Activated CD4-positive, alpha-beta T cell treated with anti-CD3 and anti-CD28 coated beads for 36 hours (primary cell): ENCODE measurements at regions not wholly inside any gene's neighbourhood (a gene's known extent, or its start where the extent isn't known, plus 50 kb on each side); places are given as distances from the start of the nearest gene placed in this dataset.

Experiments used
- ATAC-seq: fragments of 200-7000 bp; cut with Tn5 transposase; one replicate; pipeline ENCODE4 v1.10.0; 2021; ENCODE audit warnings: mild to moderate bottlenecking, moderate library complexity
- CTCF ChIA-PET: fragments of 350-600 bp; sonication (Branson Sonifier 250); formaldehyde crosslinking; loops from one replicate; lab custom pipeline; 2021; ENCODE audit warnings: antibody characterized with exemption; lab: Charles Lee
- POLR2A ChIA-PET: fragments of 350-600 bp; sonication (Branson Sonifier 250); formaldehyde crosslinking; loops from one replicate; lab custom pipeline; 2021; ENCODE audit warnings: antibody characterized with exemption, inconsistent platforms; lab: Charles Lee
- DNase-seq: peaks from one replicate; pipeline ENCODE4 v3.0.0-alpha.2; 2020
- H3K27ac Mint-ChIP-seq: one replicate; pipeline ENCODE4 v1.8.0; 2021; ENCODE audit warnings: mixed read lengths
- H3K27me3 Mint-ChIP-seq: one replicate; pipeline ENCODE4 v1.8.0; 2021; ENCODE audit warnings: mixed read lengths
- H3K36me3 Mint-ChIP-seq: one replicate; pipeline ENCODE4 v1.8.0; 2021; ENCODE audit warnings: low read depth, mixed read lengths
- H3K4me1 Mint-ChIP-seq: one replicate; pipeline ENCODE4 v1.8.0; 2021; ENCODE audit warnings: mixed read lengths
- H3K4me3 Mint-ChIP-seq: one replicate; pipeline ENCODE4 v1.8.0; 2021; ENCODE audit warnings: mild to moderate bottlenecking, moderate library complexity, mixed read lengths
- H3K9me3 Mint-ChIP-seq: one replicate; pipeline ENCODE4 v1.8.0; 2021; ENCODE audit warnings: low read depth, mixed read lengths
- intact Hi-C, 2 experiments: fragments of 100-400 bp; cut with DNase I in 1 of 2; cut with micrococcal nuclease in 1 of 2; formaldehyde crosslinking; loops; one replicate each; pipeline versions ENCODE4 v1.14.2 to v1.15.1; 2022 to 2024; cut with DNase I, micrococcal nuclease

DNA sequence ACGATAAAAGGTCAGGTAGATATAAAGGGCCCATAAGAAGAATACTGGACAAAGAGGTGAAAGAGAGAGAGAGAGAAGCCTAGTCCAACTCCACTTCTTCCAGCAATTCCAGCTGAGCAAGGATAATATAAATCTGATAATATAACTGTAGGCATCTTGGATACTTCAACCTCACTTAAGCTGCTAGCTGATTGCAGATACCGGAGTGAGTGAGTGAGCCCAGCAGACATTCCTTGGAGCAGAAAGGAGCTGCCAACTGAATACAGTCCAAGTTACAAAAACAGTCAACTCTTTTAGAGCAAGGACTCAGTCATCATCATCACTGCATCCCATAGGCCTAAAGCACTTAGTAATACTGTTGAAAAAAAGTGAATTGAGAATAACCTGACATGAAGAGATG, 387.6 kb downstream of the SLITRK6 start:
- H3K4me1 Mint-ChIP-seq: no peaks in the 10 kb centered on the region
- DNase-seq (no peak), ATAC-seq (no peak)
- no peak overlapping the region for H3K27ac Mint-ChIP-seq
- H3K27me3 Mint-ChIP-seq: no peaks in the 10 kb centered on the region
- ChIA-PET CTCF (no interaction called here), POLR2A (no interaction called here)
- intact Hi-C loops: no loop called here
- H3K4me3 Mint-ChIP-seq: no peak overlapping the region
- no peaks in the 10 kb centered on the region for H3K9me3 Mint-ChIP-seq
- H3K36me3 Mint-ChIP-seq: no peaks in the 10 kb centered on the region

GRCh38 chr13:85408415-85408814, 390.8 kb downstream of the SLITRK6 start:
- DNase-seq: no peak
- Mint-ChIP-seq H3K27me3 (no peaks in the 10 kb centered on the region), H3K36me3 (no peaks in the 10 kb centered on the region), H3K27ac (no peak overlapping the region), H3K9me3 (peaks cover 2% of the 10 kb centered on the region), H3K4me1 (no peaks in the 10 kb centered on the region), H3K4me3 (no peak overlapping the region)
- ChIA-PET CTCF (no interaction called here), POLR2A (no interaction called here)
- intact Hi-C loops: no loop called here
- ATAC-seq: no peak

DNA sequence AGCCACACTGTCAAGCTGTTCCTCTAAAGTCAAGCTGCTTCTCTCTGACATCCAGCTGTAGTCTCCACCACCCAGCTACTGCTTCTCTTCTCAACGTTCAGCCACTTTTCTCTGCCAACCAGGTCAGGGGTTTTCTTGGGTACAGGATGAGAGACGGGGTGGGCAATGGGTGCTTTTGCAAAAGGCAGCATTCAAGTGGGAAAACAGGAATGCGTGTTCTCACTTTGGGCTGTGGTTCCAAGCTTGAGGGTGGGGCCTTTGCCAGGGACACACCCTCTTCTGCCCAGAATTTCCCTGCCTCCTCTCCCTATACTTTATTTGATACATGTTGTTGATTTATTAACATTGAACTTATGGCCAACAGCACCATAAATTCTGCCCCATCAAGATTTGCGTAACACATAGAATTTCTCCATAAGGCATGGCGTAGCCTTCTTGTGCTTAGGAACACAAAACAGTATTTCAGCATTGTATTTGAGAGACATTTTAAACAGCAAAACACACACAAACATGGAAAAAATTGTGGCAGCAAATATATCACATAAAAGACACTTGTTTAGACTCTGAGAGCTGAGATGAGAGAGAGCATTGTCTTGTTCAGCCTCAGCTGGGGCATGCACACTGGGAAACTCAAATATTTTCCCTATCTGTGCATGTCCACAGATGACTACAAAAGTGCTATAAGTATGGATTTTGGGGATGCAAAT, 392.8 kb downstream of the SLITRK6 start:
- Mint-ChIP-seq H3K27ac (no peak overlapping the region), H3K36me3 (no peaks in the 10 kb centered on the region), H3K4me1 (no peaks in the 10 kb centered on the region), H3K4me3 (no peak overlapping the region), H3K27me3 (no peaks in the 10 kb centered on the region), H3K9me3 (peaks cover 2% of the 10 kb centered on the region)
- ChIA-PET CTCF (no interaction called here), POLR2A (no interaction called here)
- no peak for ATAC-seq
- intact Hi-C loops: no loop called here
- DNase-seq: no peak

DNA sequence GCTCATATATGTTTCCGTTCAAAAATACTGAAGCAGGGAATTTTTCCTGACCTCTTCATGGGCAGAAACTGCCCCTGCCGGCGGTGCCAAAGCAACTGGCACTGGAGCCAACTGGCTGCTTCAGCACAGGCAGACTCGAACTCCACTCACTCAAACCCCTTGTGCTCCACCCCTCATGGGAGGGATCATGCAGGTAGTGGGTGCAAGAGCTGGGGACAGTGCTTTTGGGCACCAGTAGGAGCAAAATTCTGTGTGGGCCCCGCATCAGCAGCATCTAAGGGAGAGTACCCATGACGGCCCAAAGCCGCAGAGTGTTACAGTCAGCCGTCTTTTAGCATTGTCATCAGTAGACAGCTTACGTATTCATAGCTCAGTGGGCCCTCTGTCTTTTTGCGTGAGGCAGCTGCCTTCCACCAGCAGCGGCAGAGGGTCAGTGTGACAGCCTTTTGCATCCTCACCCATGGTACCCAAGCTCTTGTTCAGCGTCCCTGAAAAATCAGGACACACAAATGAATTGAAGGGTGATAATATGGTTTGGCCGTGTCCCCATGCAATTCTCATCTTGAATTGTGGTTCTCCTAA, 393.8 kb downstream of the SLITRK6 start:
- peaks cover 2% of the 10 kb centered on the region for H3K9me3 Mint-ChIP-seq
- H3K27ac Mint-ChIP-seq: no peak overlapping the region
- H3K4me1 Mint-ChIP-seq: no peaks in the 10 kb centered on the region
- H3K4me3 Mint-ChIP-seq: no peak overlapping the region
- no peak for DNase-seq
- intact Hi-C loops: no loop called here
- no peak for ATAC-seq
- CTCF ChIA-PET: no interaction called here
- POLR2A ChIA-PET: no interaction called here
- H3K36me3 Mint-ChIP-seq: no peaks in the 10 kb centered on the region
- H3K27me3 Mint-ChIP-seq: no peaks in the 10 kb centered on the region

DNA sequence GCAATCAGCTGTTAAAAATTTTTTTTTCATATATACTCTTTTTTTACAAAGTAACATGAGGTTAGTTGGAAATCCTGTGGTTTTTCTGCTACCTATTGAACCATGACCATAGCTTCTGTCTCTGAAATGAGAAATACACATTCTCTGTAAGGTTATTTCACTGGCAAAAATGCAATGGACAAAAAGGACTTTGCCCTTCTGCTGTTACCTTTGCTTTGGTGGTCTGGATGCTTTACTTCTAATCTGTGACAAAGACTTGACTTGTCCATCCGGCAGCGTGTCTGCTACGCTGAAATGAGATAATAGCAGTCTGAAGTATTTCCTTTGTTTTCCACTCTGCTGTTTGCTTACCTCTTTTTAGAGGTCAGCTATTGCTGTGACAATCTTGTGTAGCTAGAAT, 412.8 kb downstream of the SLITRK6 start:
- Mint-ChIP-seq H3K9me3 (no peaks in the 10 kb centered on the region), H3K27me3 (no peaks in the 10 kb centered on the region), H3K4me3 (no peak overlapping the region), H3K27ac (no peak overlapping the region), H3K4me1 (no peaks in the 10 kb centered on the region), H3K36me3 (no peaks in the 10 kb centered on the region)
- ChIA-PET CTCF (no interaction called here), POLR2A (no interaction called here)
- no peak for ATAC-seq
- intact Hi-C loops: no loop called here
- no peak for DNase-seq

- Mint-ChIP-seq H3K4me1 (peaks cover 4% of the 10 kb centered on the region), H3K36me3 (no peaks in the 10 kb centered on the region), H3K27ac (no peak overlapping the region), H3K4me3 (no peak overlapping the region), H3K27me3 (no peaks in the 10 kb centered on the region), H3K9me3 (no peaks in the 10 kb centered on the region)
- no peak for DNase-seq
- intact Hi-C loops: no loop called here
- ChIA-PET CTCF (no interaction called here), POLR2A (no interaction called here)
- no peak for ATAC-seq
Measured at GRCh38 chr13:85383291-85383690, 415.9 kb downstream of the SLITRK6 start.

DNA sequence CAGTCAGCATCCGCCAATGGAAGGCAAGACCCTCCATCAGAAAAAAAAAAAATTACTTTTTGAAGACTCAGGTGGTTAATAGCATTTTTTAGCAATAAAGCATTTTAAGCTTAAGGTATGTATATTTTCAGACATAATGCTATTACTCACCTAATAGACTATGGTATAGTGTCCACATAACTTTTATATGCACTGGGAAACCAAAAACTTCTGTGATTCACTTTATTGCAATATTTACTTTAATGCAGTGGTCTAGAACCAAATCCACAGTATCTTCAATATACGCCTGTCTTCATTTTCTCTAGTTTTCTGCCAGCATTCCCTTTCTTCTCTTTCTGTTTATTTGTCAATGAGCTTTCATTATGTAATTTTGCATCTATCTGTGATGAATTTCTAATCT, 418.1 kb downstream of the SLITRK6 start:
- Mint-ChIP-seq H3K27ac (no peak overlapping the region), H3K4me1 (peaks cover 4% of the 10 kb centered on the region), H3K27me3 (no peaks in the 10 kb centered on the region), H3K36me3 (no peaks in the 10 kb centered on the region), H3K9me3 (no peaks in the 10 kb centered on the region), H3K4me3 (no peak overlapping the region)
- DNase-seq (no peak), ATAC-seq (no peak)
- CTCF ChIA-PET: no interaction called here
- POLR2A ChIA-PET: no interaction called here
- intact Hi-C loops: no loop called here

DNA sequence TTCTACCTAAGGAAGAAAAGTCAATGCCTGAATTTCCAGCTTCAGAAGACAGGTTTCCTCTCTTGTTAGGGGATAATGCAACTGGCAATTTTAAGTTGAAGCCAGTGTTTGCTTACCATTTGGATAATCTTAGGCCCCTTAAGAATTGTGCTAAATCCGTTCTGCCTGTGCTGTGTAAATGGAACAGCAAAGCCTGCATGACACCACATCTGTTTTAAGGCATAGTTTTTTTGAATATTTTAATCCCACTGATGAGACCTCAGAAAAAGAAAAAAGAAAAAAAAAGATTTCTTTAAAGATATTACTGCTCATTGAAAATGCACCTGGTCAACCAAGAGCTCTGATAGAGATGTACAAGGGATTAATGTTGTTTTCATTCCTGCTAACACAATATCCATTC, 419.2 kb downstream of the SLITRK6 start:
- Mint-ChIP-seq H3K27ac (no peak overlapping the region), H3K4me1 (peaks cover 4% of the 10 kb centered on the region), H3K9me3 (no peaks in the 10 kb centered on the region), H3K4me3 (no peak overlapping the region), H3K36me3 (no peaks in the 10 kb centered on the region), H3K27me3 (no peaks in the 10 kb centered on the region)
- CTCF ChIA-PET: no interaction called here
- POLR2A ChIA-PET: no interaction called here
- no peak for DNase-seq
- no peak for ATAC-seq
- intact Hi-C loops: no loop called here

DNA sequence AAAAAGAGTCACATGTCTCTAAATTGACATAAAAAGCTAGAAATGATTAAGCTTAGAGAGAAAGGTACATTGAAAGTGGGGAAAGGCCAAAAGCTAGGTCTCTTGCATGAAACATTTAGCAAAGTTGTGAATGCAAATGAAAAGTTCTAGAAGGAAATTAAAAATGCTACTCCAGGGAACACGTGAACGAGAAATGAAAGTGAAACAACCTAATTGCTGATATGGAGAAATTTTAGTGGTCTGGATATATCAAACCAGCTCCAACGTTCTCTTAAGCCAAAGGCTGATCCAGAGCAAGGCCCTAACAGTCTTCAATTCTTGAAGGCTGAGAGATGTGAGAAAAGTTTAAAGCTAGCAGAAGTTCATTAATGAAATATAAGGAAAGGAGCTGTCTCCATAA, 419.8 kb downstream of the SLITRK6 start:
- ChIA-PET POLR2A (no interaction called here), CTCF (no interaction called here)
- no peak overlapping the region for H3K4me3 Mint-ChIP-seq
- no peak overlapping the region for H3K27ac Mint-ChIP-seq
- no peaks in the 10 kb centered on the region for H3K27me3 Mint-ChIP-seq
- DNase-seq (no peak), ATAC-seq (no peak)
- intact Hi-C loops: no loop called here
- no peaks in the 10 kb centered on the region for H3K36me3 Mint-ChIP-seq
- no peaks in the 10 kb centered on the region for H3K9me3 Mint-ChIP-seq
- H3K4me1 Mint-ChIP-seq: peaks cover 4% of the 10 kb centered on the region

DNA sequence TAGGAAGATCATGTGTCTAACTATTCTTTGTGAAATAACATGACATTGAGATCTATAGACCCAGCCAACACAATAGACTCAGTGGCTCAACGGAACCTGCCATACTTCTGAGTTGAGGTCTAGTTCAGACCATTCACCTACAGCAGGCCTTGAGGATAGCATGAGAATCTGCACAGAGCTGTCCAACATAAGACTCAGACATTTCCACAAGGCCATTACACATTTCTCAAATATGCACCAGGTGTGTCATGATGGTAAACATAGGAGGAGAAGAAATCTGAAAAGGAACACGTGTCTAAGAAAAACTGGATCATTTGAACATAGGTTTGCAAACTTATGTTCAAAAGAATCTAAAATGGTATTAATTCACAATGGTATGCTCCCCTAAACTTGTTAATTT, 421.4 kb downstream of the SLITRK6 start:
- H3K9me3 Mint-ChIP-seq: no peaks in the 10 kb centered on the region
- DNase-seq (no peak), ATAC-seq (no peak)
- H3K36me3 Mint-ChIP-seq: no peaks in the 10 kb centered on the region
- H3K4me3 Mint-ChIP-seq: no peak overlapping the region
- no peaks in the 10 kb centered on the region for H3K27me3 Mint-ChIP-seq
- intact Hi-C loops: no loop called here
- CTCF ChIA-PET: no interaction called here
- POLR2A ChIA-PET: no interaction called here
- no peak overlapping the region for H3K27ac Mint-ChIP-seq
- peaks cover 4% of the 10 kb centered on the region for H3K4me1 Mint-ChIP-seq

- POLR2A ChIA-PET: no interaction called here
- intact Hi-C loops: no loop called here
- no peak overlapping the region for H3K27ac Mint-ChIP-seq
- no peak for ATAC-seq
- H3K4me3 Mint-ChIP-seq: no peak overlapping the region
- H3K9me3 Mint-ChIP-seq: no peaks in the 10 kb centered on the region
- DNase-seq: no peak
- CTCF ChIA-PET: no interaction called here
- H3K27me3 Mint-ChIP-seq: no peaks in the 10 kb centered on the region
- H3K4me1 Mint-ChIP-seq: no peaks in the 10 kb centered on the region
- no peaks in the 10 kb centered on the region for H3K36me3 Mint-ChIP-seq
Measured at GRCh38 chr13:85373322-85373721, 425.9 kb downstream of the SLITRK6 start.

GRCh38 chr13:85371254-85371653, 428.0 kb downstream of the SLITRK6 start:
- intact Hi-C loops: no loop called here
- Mint-ChIP-seq H3K27ac (no peak overlapping the region), H3K4me1 (no peaks in the 10 kb centered on the region), H3K4me3 (no peak overlapping the region), H3K9me3 (no peaks in the 10 kb centered on the region), H3K27me3 (no peaks in the 10 kb centered on the region), H3K36me3 (no peaks in the 10 kb centered on the region)
- DNase-seq: no peak
- no peak for ATAC-seq
- ChIA-PET POLR2A (no interaction called here), CTCF (no interaction called here)
